ENCODE measurements at regions not wholly inside any gene's neighbourhood (a gene's known extent, or its start where the extent isn't known, plus 50 kb on each side); places are given as distances from the start of the nearest gene placed in this dataset.

GRCh38 chr6:33895988-33896387 is 92.2 kb upstream of the MLN start:
- TF ChIP-seq CTCF (IDR thresholded peaks at IDR 0.05; ENCODE audit: control insufficient read depth, insufficient read depth, low read depth, low read length, missing control alignments): no peak
- no peak overlapping the region for H3K4me3 ChIP-seq (ENCODE audit: control insufficient read depth, low read depth, low read length)
- no peak for DNase-seq (ENCODE audit: low read depth)

- DNase-seq (ENCODE audit: low read depth): no peak
- TF ChIP-seq CTCF (IDR thresholded peaks at IDR 0.05; ENCODE audit: control insufficient read depth, insufficient read depth, low read depth, low read length, missing control alignments): no peak
- no peak overlapping the region for H3K4me3 ChIP-seq (ENCODE audit: control insufficient read depth, low read depth, low read length)
Observed at GRCh38 chr6:33895296-33895695, 91.5 kb upstream of the MLN start.

- peak; percentile 55 for DNase-seq (ENCODE audit: low read depth)
- H3K4me3 ChIP-seq (ENCODE audit: control insufficient read depth, low read depth, low read length): no peak overlapping the region
- TF ChIP-seq CTCF (IDR thresholded peaks at IDR 0.05; ENCODE audit: control insufficient read depth, insufficient read depth, low read depth, low read length, missing control alignments): no peak
Observed at GRCh38 chr6:33894438-33894837, 90.6 kb upstream of the MLN start.

- TF ChIP-seq CTCF (IDR thresholded peaks at IDR 0.05; ENCODE audit: control insufficient read depth, insufficient read depth, low read depth, low read length, missing control alignments): no peak
- DNase-seq (ENCODE audit: low read depth): no peak
- H3K4me3 ChIP-seq (ENCODE audit: control insufficient read depth, low read depth, low read length): no peak overlapping the region
Observed at GRCh38 chr6:33892581-33893346, 89.0 kb upstream of the MLN start.

- H3K4me3 ChIP-seq (ENCODE audit: control insufficient read depth, low read depth, low read length): no peak overlapping the region
- no peak for DNase-seq (ENCODE audit: low read depth)
- no peak for TF ChIP-seq CTCF (IDR thresholded peaks at IDR 0.05; ENCODE audit: control insufficient read depth, insufficient read depth, low read depth, low read length, missing control alignments)
Observed at GRCh38 chr6:33888664-33889200, 84.9 kb upstream of the MLN start.

GRCh38 chr6:33888183-33888582 is 84.4 kb upstream of the MLN start:
- no peak overlapping the region for H3K4me3 ChIP-seq (ENCODE audit: control insufficient read depth, low read depth, low read length)
- TF ChIP-seq CTCF (IDR thresholded peaks at IDR 0.05; ENCODE audit: control insufficient read depth, insufficient read depth, low read depth, low read length, missing control alignments): no peak
- DNase-seq (ENCODE audit: low read depth): no peak

Data from AG09309 (cell line).